ENCODE measurements at regions not wholly inside any gene's neighbourhood (a gene's known extent, or its start where the extent isn't known, plus 50 kb on each side); places are given as distances from the start of the nearest gene placed in this dataset.

DNA sequence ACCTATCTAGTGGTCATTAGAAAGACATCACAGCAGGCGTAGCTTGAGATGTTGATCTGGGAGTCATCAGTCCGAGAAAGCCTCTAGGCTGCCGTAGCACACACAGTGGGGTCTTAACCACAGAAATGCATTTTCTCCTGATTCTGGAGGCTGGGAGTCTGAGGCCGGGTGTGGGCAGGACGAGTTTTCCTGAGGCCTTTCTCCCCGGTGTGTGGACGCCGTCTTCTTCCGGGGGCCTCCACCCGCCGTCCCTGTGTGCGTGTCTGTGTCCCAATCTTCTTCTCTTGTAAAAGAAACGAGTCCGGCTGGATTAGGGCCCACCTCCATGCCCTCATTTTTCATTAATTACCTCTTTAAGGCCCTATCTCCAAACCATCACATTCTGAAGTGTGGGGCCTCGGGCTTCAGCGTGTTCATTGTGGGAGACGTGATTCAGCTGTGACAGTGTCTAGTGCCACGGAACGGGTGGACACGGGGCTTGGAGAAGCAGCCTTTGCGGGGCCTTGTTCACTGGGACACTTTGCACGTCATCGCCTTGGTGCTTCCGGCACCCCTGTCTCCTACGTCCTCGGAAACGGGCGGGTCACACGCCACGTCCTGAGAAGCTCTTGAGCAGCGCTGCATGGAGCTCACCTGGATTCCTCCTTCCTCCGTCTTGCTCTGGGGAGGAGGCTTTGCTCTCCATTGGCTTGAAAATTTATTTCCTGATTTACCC, 208.9 kb upstream of the SOX1 start:
- Histone ChIP-seq H3K4me1 (replicated peaks) (no peaks in the 10 kb centered on the region), H3K36me3 (no peaks in the 10 kb centered on the region), H3K9me3 (no peaks in the 10 kb centered on the region), H3K4me3 (no peak overlapping the region), H3K27me3 (replicated peaks; ENCODE audit: insufficient read depth) (no peaks in the 10 kb centered on the region), H3K27ac (no peak overlapping the region)
- TF ChIP-seq, protein P1, sequence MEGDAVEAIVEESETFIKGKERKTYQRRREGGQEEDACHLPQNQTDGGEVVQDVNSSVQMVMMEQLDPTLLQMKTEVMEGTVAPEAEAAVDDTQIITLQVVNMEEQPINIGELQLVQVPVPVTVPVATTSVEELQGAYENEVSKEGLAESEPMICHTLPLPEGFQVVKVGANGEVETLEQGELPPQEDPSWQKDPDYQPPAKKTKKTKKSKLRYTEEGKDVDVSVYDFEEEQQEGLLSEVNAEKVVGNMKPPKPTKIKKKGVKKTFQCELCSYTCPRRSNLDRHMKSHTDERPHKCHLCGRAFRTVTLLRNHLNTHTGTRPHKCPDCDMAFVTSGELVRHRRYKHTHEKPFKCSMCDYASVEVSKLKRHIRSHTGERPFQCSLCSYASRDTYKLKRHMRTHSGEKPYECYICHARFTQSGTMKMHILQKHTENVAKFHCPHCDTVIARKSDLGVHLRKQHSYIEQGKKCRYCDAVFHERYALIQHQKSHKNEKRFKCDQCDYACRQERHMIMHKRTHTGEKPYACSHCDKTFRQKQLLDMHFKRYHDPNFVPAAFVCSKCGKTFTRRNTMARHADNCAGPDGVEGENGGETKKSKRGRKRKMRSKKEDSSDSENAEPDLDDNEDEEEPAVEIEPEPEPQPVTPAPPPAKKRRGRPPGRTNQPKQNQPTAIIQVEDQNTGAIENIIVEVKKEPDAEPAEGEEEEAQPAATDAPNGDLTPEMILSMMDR (IDR thresholded peaks at IDR 0.05) = no peak
- TF ChIP-seq POLR2AphosphoS5 (IDR thresholded peaks at IDR 0.05) = no peak
- TF ChIP-seq POLR2A (IDR thresholded peaks at IDR 0.05) = no peak
- 66% methylated on average over 32 of the region's 32 CpGs for WGBS
- intact Hi-C loops (cut with DNase I) = no loop called here
- no peak for DNase-seq (ENCODE audit: low spot score)

DNA sequence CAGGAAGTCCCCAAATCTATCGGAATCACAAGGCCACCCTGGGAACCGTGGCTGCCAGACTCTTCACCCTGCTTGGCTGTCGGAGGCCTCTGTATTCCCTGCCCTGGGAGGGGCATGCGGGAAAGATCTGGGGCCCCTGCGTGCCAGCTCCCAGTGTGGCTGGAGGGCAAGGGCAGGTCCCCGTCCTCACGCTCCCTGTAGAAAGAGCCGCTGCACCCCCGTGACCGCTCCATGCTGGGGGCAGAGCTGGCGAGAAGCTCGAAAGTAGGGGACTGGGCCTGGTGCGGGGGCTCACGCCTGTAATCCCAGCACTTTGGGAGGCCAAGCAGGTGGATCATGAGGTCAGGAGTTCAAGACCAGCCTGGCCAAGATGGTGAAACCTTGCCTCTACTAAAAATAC, 208.4 kb upstream of the SOX1 start:
- Histone ChIP-seq H3K36me3 (no peaks in the 10 kb centered on the region), H3K27me3 (replicated peaks; ENCODE audit: insufficient read depth) (no peaks in the 10 kb centered on the region), H3K4me3 (no peak overlapping the region), H3K27ac (no peak overlapping the region), H3K4me1 (replicated peaks) (no peaks in the 10 kb centered on the region), H3K9me3 (no peaks in the 10 kb centered on the region)
- no peak for DNase-seq (ENCODE audit: low spot score)
- 94% methylated on average over 14 of the region's 14 CpGs for WGBS
- TF ChIP-seq, protein P1 (IDR thresholded peaks at IDR 0.05) = no peak
- no peak for TF ChIP-seq POLR2AphosphoS5 (IDR thresholded peaks at IDR 0.05)
- TF ChIP-seq POLR2A (IDR thresholded peaks at IDR 0.05) = no peak
- intact Hi-C loops (cut with DNase I) = no loop called here

DNA sequence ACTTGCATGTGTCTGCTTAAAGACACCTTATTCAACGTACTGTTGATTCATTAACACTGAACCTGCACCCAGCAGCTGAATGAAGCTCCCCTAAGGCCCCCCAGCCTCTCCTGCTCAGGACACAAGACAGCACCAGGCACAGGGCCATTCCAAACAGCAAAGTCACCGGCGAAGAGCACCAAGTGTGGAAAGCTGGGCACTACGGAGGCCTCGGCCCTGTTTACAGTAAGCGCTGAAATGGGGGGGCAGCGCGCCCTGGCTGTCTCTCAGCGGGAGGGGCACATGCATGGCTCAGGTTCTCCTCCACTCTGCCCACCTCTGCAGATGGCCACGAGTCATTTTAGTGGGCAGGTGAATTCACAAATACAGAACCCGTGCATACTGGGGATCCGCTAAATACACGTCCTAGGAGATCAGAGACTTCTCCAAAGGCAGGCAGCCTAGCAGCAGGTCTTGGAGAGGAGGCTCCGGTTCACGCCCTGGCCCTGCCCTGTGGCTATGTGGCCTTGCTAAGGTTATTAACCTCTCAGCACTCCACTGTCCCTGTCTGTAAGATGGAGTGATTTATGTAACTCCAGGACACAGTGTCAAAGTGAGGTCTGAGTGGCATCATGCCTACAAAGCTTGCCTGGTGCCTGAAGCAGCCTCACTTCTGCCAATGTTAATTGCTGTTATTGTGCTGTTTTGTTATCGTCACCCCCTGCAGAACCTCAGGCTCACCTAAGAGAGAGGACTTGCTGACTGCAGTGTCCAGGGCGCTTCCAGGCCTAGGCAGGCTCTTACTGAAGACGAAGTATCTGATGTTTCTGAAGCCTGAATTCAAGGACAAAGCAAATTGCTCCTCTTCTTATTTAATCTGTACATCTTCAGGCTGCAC, 207.4 kb upstream of the SOX1 start:
- WGBS = 77% methylated on average over 18 of the region's 18 CpGs
- DNase-seq (ENCODE audit: low spot score) = no peak
- H3K4me3 ChIP-seq = no peak overlapping the region
- H3K27me3 ChIP-seq (replicated peaks; ENCODE audit: insufficient read depth) = no peaks in the 10 kb centered on the region
- H3K9me3 ChIP-seq = no peaks in the 10 kb centered on the region
- no peaks in the 10 kb centered on the region for H3K4me1 ChIP-seq (replicated peaks)
- no peak for TF ChIP-seq POLR2AphosphoS5 (IDR thresholded peaks at IDR 0.05)
- TF ChIP-seq, protein P1 (IDR thresholded peaks at IDR 0.05) = no peak
- TF ChIP-seq POLR2A (IDR thresholded peaks at IDR 0.05) = no peak
- no peak overlapping the region for H3K27ac ChIP-seq
- intact Hi-C loops (cut with DNase I) = no loop called here
- H3K36me3 ChIP-seq = no peaks in the 10 kb centered on the region

DNA sequence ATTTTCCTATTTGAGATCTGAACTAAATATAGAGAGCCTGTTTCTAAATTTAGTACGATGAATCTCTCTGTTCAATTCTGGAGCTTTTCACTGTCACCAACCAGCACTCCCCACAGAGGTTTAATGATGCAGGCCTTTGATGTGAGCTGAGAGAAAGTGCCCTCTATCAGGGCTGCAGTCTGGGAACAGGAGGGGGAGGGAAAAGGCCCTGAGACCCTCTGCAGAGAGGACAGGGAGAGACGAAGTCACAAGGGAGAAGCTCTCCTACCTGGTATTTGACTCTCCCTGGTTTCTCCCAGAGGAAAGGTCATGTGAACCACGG, 206.8 kb upstream of the SOX1 start:
- DNase-seq (ENCODE audit: low spot score) = no peak
- no peak overlapping the region for H3K4me3 ChIP-seq
- intact Hi-C loops (cut with DNase I) = no loop called here
- H3K9me3 ChIP-seq = no peaks in the 10 kb centered on the region
- no peaks in the 10 kb centered on the region for H3K4me1 ChIP-seq (replicated peaks)
- no peaks in the 10 kb centered on the region for H3K36me3 ChIP-seq
- H3K27ac ChIP-seq = no peak overlapping the region
- TF ChIP-seq POLR2AphosphoS5 (IDR thresholded peaks at IDR 0.05) (no peak), POLR2A (IDR thresholded peaks at IDR 0.05) (no peak)
- TF ChIP-seq, protein P1 (IDR thresholded peaks at IDR 0.05) = no peak
- 75% methylated on average over 3 of the region's 3 CpGs for WGBS
- H3K27me3 ChIP-seq (replicated peaks; ENCODE audit: insufficient read depth) = no peaks in the 10 kb centered on the region
